ENCODE measurements at regions not wholly inside any gene's neighbourhood (a gene's known extent, or its start where the extent isn't known, plus 50 kb on each side); places are given as distances from the start of the nearest gene placed in this dataset.
A peak's percentile ranks its signal among the peaks of the same experiment; 100 is the strongest.

DNA sequence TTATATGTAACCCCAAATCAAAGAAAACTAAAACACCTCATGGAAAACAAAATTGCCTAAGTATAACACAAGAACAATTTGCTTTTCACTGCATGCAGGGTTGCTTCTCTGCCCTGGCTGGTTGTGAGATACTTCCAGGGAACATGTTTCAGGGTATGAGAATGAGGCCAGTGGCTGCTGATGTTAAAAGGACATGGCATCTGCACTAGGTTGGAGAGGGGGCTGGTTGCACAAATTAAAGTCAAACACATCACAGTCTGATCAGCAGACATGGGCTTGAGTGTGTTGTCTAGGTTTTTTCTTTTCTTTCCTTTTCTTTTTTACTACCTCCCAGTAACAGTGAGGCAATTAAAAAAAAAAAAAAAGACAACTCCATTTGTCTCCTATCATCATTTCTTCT is 374.9 kb downstream of the MCTP2 start:
- DNase-seq (ENCODE audit: low spot score), result no peak

DNA sequence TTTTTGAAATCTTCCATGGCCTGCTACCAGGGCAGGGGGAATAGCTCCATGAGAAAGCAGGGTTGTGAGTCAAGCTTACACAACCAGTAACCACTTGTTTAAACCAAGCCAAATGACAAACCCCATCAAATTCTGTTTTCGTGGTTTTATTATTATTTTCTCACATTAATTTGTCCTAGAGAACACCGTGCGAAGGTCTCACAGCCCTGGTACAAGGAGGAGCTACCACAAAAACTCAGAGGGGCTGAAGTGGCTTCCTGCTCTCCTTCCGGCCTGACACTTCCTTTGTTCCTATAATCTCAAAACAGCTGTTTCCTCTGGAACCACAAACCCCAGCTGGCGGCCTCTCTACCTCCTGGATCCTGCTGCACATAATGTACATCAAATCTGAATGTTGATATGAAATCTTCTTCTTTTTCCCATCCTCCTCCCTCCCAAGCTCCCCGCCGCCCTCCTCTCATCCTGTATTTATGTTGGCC is 375.9 kb downstream of the MCTP2 start:
- peak; percentile 14 for DNase-seq (ENCODE audit: low spot score)

GRCh38 chr15:94610069-94610468 is 378.7 kb downstream of the MCTP2 start:
- no peak for DNase-seq (ENCODE audit: low spot score)

GRCh38 chr15:94610485-94610884 is 379.1 kb downstream of the MCTP2 start:
- no peak for DNase-seq (ENCODE audit: low spot score)

GRCh38 chr15:94611656-94612055 is 380.3 kb downstream of the MCTP2 start:
- no peak for DNase-seq (ENCODE audit: low spot score)

DNA sequence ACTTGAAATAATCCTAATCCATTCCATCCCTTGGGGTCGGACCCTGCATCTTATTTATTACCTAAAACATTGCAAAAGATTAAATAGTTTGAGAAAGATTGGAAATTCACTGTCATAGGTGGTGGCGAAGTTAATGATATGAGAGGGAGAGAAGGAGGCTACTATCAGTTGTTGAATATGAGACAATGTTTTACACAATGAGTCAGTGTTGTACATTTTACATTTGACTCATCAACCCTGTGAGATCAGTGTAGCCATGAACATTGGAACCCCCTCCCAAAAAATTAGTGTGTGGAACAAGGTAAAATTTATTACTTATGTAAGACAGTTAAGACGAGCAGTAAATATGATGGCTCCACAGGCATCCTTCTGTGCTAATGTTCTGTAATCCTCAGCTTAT is 384.3 kb downstream of the MCTP2 start:
- DNase-seq (ENCODE audit: low spot score), result no peak

DNA sequence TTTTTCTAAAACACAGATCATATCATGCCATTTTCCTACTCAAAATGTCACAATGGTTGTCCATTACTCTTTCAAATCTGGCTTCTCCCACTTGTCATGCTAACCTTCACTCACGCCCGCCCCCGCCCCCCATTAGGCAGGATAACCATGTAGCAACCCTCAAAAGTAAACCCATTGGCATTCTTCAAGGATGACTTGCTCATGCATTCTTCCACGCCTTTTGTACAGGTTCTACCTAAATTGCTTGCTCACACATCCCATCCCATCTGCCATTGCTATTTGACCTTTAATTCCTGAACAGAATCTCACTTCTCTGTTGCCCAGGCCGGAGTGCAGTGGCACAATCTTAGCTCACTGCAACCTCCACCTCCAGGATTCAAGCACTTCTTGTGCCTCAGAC is 389.3 kb downstream of the MCTP2 start:
- DNase-seq (ENCODE audit: low spot score), result no peak

DNA sequence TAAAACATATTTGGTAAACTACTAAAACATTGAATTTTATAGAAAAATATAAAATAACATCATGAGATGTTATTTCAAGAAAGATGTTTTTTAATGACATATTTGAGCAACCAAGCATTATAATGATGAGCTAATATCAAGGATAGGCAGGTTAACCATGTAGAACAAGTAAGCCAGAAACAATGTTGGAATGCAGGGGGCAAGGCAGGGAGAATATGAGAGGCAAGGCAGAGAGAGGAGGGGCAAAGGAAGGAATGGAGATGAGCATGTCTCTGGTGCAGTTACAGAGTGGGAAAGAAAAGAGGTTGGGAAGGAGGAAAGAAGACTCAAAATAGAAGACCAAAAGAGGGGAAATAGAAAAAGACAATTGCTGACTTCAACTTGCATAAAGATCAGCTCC is 390.4 kb downstream of the MCTP2 start:
- DNase-seq (ENCODE audit: low spot score), result no peak

- no peak for DNase-seq (ENCODE audit: low spot score)
Measured at GRCh38 chr15:94626949-94627348, 395.6 kb downstream of the MCTP2 start.

GRCh38 chr15:94631608-94632007 is 400.2 kb downstream of the MCTP2 start:
- no peak for DNase-seq (ENCODE audit: low spot score)

- no peak for DNase-seq (ENCODE audit: low spot score)
Measured at GRCh38 chr15:94638183-94638582, 406.8 kb downstream of the MCTP2 start.

GRCh38 chr15:94639701-94640100 is 408.3 kb downstream of the MCTP2 start:
- DNase-seq (ENCODE audit: low spot score), result no peak

- DNase-seq (ENCODE audit: low spot score), result no peak
Measured at GRCh38 chr15:94644433-94644832, 413.1 kb downstream of the MCTP2 start.

GRCh38 chr15:94653071-94653470 is 421.7 kb downstream of the MCTP2 start:
- DNase-seq (ENCODE audit: low spot score), result no peak

DNA sequence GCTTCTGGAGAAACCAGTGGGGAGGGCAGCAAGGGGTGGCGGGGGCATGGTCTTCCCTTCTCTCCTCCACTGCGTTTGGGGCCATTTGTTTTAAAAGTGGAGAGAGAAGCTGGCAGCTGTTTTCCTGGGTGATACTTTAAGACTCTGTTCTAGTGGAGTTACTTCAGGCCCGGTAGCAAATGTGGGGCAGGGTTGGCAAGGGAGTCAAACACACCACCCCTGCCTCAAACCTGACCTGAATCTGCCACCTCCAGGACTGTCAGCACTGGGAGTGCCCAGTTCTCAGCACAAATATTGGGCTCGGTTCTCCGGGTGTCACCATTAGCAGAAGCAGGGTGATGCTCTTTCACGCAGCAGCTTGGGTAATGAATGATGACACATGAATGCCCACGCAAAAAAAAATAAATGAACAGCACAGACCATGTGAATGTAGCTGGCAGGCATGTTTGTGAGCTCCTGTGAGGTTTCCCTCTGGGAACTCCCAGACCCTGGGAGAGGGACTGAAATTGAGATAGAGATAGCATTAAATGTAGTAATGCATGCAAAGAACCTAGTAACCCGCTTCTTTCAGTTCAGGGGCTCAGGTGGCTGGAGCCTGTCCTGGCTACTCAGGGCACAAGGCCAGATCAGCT is 424.0 kb downstream of the MCTP2 start:
- DNase-seq (ENCODE audit: low spot score), result no peak

DNA sequence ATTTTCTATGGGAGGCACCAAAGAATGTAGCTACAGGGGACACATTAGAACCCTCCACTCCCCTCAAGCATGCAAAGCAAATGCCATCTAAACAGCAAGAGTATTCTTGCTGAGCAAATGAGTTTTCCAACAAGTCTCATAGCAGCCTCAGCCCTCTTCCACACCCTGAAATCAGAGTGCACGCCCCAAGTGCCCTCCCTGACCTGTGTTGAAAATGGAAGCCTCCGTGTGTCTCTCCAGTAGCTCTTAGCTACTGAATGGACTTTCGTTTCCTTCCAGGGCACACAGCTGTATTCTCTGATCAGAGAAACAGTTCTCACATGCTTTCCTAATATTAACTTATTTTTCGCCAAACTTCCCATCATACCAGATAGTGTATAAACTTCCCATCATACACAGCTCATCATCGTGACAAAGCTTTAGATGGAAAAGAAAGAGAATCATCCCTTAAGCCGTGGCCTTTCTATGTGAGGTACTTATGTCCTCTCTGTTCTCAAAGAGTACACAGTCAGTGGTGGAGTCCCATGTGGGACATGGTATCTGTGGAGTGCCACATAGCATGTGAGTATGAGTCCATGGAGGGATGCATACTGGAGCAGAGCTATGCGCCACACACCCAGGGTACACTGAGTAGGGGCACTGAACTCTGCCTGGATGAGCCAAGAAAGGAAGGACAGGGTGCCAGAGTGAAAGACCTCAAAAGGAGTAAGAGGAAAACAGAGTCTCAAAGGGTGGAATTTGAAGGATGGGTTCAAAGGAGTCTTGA is 434.5 kb downstream of the MCTP2 start:
- no peak for DNase-seq (ENCODE audit: low spot score)

DNA sequence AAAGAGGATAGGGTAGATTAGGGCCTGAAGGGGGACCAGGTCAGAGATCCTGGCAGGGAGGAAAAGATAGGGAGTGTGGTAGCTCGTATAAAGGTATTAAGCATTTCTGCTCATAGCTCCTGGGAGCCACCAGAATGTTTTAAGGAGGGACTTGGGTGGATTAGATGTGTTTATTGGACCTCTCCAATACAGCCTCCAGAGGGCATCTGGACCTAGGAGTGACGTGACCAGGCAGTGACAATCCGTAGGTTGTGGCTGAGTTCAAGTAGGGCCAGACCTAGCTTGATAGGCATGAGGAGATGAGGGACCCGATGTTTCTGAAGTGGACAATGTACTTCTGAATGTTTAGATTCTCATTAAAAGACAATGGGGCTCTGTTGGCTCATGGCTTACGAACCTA is 435.2 kb downstream of the MCTP2 start:
- DNase-seq (ENCODE audit: low spot score), result no peak

DNA sequence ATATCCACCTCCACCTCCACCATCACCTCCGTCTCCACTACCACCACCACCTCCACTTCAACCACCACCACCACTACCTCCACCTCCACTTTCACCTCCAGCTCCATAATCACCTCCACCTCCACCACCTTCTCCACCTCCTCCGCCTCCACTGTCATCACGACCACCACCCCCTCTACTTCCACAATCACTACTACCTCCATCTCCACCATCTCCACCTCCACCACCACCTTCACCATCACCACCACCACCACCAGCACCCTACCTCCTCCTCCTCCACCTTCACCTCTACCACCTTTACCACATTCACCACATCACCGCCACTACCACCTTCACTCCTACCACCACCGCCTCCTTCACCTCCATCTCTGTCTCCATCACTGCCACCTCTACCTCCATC is 435.7 kb downstream of the MCTP2 start:
- DNase-seq (ENCODE audit: low spot score), result no peak

- peak; percentile 38 for DNase-seq (ENCODE audit: low spot score)
Measured at GRCh38 chr15:94670438-94671034, 439.2 kb downstream of the MCTP2 start.

GRCh38 chr15:94671858-94672532 is 440.6 kb downstream of the MCTP2 start:
- DNase-seq (ENCODE audit: low spot score), result peak; percentile 60

GRCh38 chr15:94673801-94674200 is 442.4 kb downstream of the MCTP2 start:
- DNase-seq (ENCODE audit: low spot score), result no peak

DNA sequence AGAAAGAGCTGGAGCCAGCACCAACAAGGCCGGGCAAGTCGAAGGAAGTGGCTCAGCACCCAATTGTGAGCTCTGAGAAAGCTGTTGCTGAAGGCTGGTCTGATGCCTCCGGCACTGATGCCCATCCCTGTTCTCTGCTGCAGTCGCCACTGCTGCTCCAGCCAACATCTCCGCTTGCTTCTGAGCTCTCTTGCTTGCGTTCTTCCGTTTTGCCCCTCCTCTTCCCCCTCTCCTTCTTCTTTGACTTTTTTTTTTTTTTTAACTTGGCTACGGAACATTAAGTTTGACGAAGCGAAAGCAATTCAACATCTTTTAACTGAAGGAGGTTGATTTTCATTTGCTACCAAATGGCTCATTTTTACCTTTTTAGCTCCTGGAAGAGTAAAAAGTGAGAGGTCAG is 442.9 kb downstream of the MCTP2 start:
- no peak for DNase-seq (ENCODE audit: low spot score)
